SK-N-SH (cell line): ENCODE measurements at regions not wholly inside any gene's neighbourhood (a gene's known extent, or its start where the extent isn't known, plus 50 kb on each side); places are given as distances from the start of the nearest gene placed in this dataset.

Source experiments
- CTCF ChIA-PET: fragments of 300-600, 350-600 bp; formaldehyde crosslinking; extraction: SDS; loops from one replicate; lab custom pipeline; 2021; lab: Yijun Ruan, JAX
- POLR2A ChIA-PET: fragments of 350-600 bp; sonication (Branson Sonifier 250); formaldehyde crosslinking; extraction: SDS; loops from one replicate; lab custom pipeline; 2020; ENCODE audit warnings: antibody characterized with exemption, inconsistent platforms; lab: Yijun Ruan, JAX
- DNase-seq: peaks from one replicate; pipeline ENCODE4 v3.0.0; 2012
- H2AFZ ChIP-seq: fragments of 200-600 bp; sonication (generic); 2 replicates; pipeline ENCODE4 v1.8.1; 2016; ENCODE audit warnings: antibody characterized with exemption, mild to moderate bottlenecking, low read depth
- H3F3A ChIP-seq: fragments of 200-600 bp; sonication (generic); replicated peaks from 2 replicates; pipeline ENCODE3; 2016; ENCODE audit warnings: antibody characterized with exemption, mild to moderate bottlenecking; ENCODE audit not compliant: insufficient read depth
- H3K27ac ChIP-seq, 2 experiments: fragments of 200-500 bp in 1 of 2; fragments of 200-600 bp in 1 of 2; sonication (Bioruptor generic) in 1 of 2; sonication (generic), shearing (Covaris generic) in 1 of 2; 2 replicates each; pipeline versions ENCODE4 v1.5.1 to v1.6.1; 2014 to 2016; ENCODE audit warnings: low read depth in 2 of 2, inconsistent platforms in 1 of 2, low read length in 1 of 2, mild to moderate bottlenecking in 1 of 2, mixed read lengths in 1 of 2
- H3K27me3 ChIP-seq: fragments of 200-600 bp; sonication (generic), shearing (Covaris generic); 2 replicates; pipeline ENCODE4 v1.6.1; 2016; ENCODE audit warnings: mixed run types; ENCODE audit not compliant: insufficient read depth
- H3K36me3 ChIP-seq, 2 experiments: fragments of 200-500 bp in 1 of 2; fragments of 200-600 bp in 1 of 2; sonication (Bioruptor generic) in 1 of 2; sonication (generic) in 1 of 2; replicated peaks in 1 of 2; 2 replicates each; pipeline versions ENCODE3 to v1.5.1; 2014 to 2016; ENCODE audit warnings: low read length in 1 of 2, mild to moderate bottlenecking in 1 of 2; ENCODE audit not compliant: insufficient read depth in 2 of 2, control insufficient read depth in 1 of 2
- H3K4me1 ChIP-seq, 2 experiments: fragments of 200-500 bp in 1 of 2; fragments of 200-600 bp in 1 of 2; sonication (Bioruptor generic) in 1 of 2; sonication (generic), shearing (Covaris generic) in 1 of 2; 2 replicates each; pipeline versions ENCODE4 v1.5.1 to v1.6.1; 2014 to 2016; ENCODE audit warnings: low read depth in 1 of 2, low read length in 1 of 2, mixed run types in 1 of 2; ENCODE audit not compliant: insufficient read depth in 2 of 2, control insufficient read depth in 1 of 2
- H3K4me2 ChIP-seq: fragments of 200-600 bp; sonication (generic), shearing (Covaris generic); 2 replicates; pipeline ENCODE4 v1.6.1; 2017; ENCODE audit warnings: mixed run types
- H3K4me3 ChIP-seq, 2 experiments: fragments of 200-500 bp in 1 of 2; fragments of 200-600 bp in 1 of 2; sonication (Bioruptor generic) in 1 of 2; sonication (generic), shearing (Covaris generic) in 1 of 2; 2 replicates each; pipeline versions ENCODE4 v1.5.1 to v1.8.1; 2014 to 2016; ENCODE audit warnings: low read depth in 2 of 2, inconsistent platforms in 1 of 2, low read length in 1 of 2, mild to moderate bottlenecking in 1 of 2, mixed read lengths in 1 of 2, moderate library complexity in 1 of 2
- H3K79me2 ChIP-seq: fragments of 200-600 bp; sonication (generic); 2 replicates; pipeline ENCODE4 v1.8.1; 2017; ENCODE audit warnings: mild to moderate bottlenecking; ENCODE audit not compliant: insufficient read depth
- H3K9ac ChIP-seq: fragments of 200-600 bp; sonication (generic); 2 replicates; pipeline ENCODE4 v1.6.1; 2017; ENCODE audit warnings: mixed run types
- H3K9me2 ChIP-seq: fragments of 200-600 bp; sonication (generic); 2 replicates; pipeline ENCODE4 v1.6.1; 2017; ENCODE audit warnings: mixed run types
- H3K9me3 ChIP-seq: fragments of 200-600 bp; sonication (generic); 2 replicates; pipeline ENCODE4 v1.6.1; 2017; ENCODE audit warnings: mixed run types, mild to moderate bottlenecking, moderate library complexity
- H4K20me1 ChIP-seq: fragments of 200-600 bp; sonication (generic); 2 replicates; pipeline ENCODE4 v1.6.1; 2017; ENCODE audit warnings: mild to moderate bottlenecking, mixed run types; ENCODE audit not compliant: insufficient read depth
- CTCF ChIP-seq: fragments of 200-600 bp; sonication (generic); IDR thresholded peaks from 2 replicates; pipeline ENCODE4 v1.6.1; 2017; ENCODE audit warnings: antibody characterized with exemption, mild to moderate bottlenecking, moderate library complexity
- FOSL2 ChIP-seq: IDR thresholded peaks from 2 replicates; pipeline ENCODE4 v1.4.0; 2012; ENCODE audit warnings: low read depth, mild to moderate bottlenecking, moderate library complexity, borderline replicate concordance
- FOXM1 ChIP-seq: IDR thresholded peaks from 2 replicates; pipeline ENCODE4 v1.4.0; 2012; ENCODE audit warnings: low read depth, mild to moderate bottlenecking
- GABPA ChIP-seq: IDR thresholded peaks from 2 replicates; pipeline ENCODE4 v1.4.0; 2012; ENCODE audit warnings: low read depth, mild to moderate bottlenecking
- MAX ChIP-seq: IDR thresholded peaks from 2 replicates; pipeline ENCODE4 v1.4.0; 2012; ENCODE audit warnings: low read depth
- MEF2A ChIP-seq: IDR thresholded peaks from 2 replicates; pipeline ENCODE4 v1.4.0; 2012; ENCODE audit warnings: low read depth, borderline replicate concordance
- MXI1 ChIP-seq: IDR thresholded peaks from 2 replicates; pipeline ENCODE4 v1.6.1; 2012; ENCODE audit warnings: mild to moderate bottlenecking, low read depth, low read length, improper control_type of control experiment
- NFIC ChIP-seq: IDR thresholded peaks from 2 replicates; pipeline ENCODE4 v1.4.0; 2012; ENCODE audit warnings: borderline replicate concordance
- NRF1 ChIP-seq: IDR thresholded peaks from 2 replicates; pipeline ENCODE4 v1.6.1; 2012; ENCODE audit warnings: low read depth, mild to moderate bottlenecking, low read length
- PBX3 ChIP-seq: IDR thresholded peaks from 2 replicates; pipeline ENCODE4; 2012
- POLR2AphosphoS5 ChIP-seq: IDR thresholded peaks from 2 replicates; pipeline ENCODE4 v1.6.1; 2012; ENCODE audit warnings: low read depth, low read length
- RCOR1 ChIP-seq: fragments of 150-350 bp; IDR thresholded peaks from 2 replicates; pipeline ENCODE4 v1.6.1; 2017; ENCODE audit warnings: antibody characterized with exemption, low read length
- REST ChIP-seq: IDR thresholded peaks from 2 replicates; pipeline ENCODE4 v1.6.1; 2012; ENCODE audit warnings: mild to moderate bottlenecking, low read depth, low read length, moderate library complexity
- RFX5 ChIP-seq: IDR thresholded peaks from 2 replicates; pipeline ENCODE4 v1.6.1; 2012; ENCODE audit warnings: mild to moderate bottlenecking, improper control_type of control experiment, low read length
- RXRA ChIP-seq: IDR thresholded peaks from 2 replicates; pipeline ENCODE4 v1.4.0; 2012; ENCODE audit warnings: low read depth, mild to moderate bottlenecking, borderline replicate concordance
- TAF1 ChIP-seq: IDR thresholded peaks from 2 replicates; pipeline ENCODE4 v1.6.1; 2012; ENCODE audit warnings: low read depth, mild to moderate bottlenecking, low read length, moderate library complexity, borderline replicate concordance
- TCF12 ChIP-seq: IDR thresholded peaks from 2 replicates; pipeline ENCODE4 v1.4.0; 2012
- USF2 ChIP-seq: fragments of 150-350 bp; IDR thresholded peaks from 2 replicates; pipeline ENCODE4 v1.6.1; 2017; ENCODE audit warnings: antibody characterized with exemption, low read length, low read depth, borderline replicate concordance
- WGBS: methylation state at CpG from one replicate; pipeline ENCODE4 v1.1.6; 2017; ENCODE audit warnings: low lambda C conversion rate; 5-methylcytosine and 5-hydroxymethylcytosine counted together
- TF ChIP-seq, protein P1 (sequence below): fragments of 150-350 bp; IDR thresholded peaks from 2 replicates; pipeline ENCODE4 v1.6.1; 2016; ENCODE audit warnings: mild to moderate bottlenecking, low read depth, low read length

DNA sequence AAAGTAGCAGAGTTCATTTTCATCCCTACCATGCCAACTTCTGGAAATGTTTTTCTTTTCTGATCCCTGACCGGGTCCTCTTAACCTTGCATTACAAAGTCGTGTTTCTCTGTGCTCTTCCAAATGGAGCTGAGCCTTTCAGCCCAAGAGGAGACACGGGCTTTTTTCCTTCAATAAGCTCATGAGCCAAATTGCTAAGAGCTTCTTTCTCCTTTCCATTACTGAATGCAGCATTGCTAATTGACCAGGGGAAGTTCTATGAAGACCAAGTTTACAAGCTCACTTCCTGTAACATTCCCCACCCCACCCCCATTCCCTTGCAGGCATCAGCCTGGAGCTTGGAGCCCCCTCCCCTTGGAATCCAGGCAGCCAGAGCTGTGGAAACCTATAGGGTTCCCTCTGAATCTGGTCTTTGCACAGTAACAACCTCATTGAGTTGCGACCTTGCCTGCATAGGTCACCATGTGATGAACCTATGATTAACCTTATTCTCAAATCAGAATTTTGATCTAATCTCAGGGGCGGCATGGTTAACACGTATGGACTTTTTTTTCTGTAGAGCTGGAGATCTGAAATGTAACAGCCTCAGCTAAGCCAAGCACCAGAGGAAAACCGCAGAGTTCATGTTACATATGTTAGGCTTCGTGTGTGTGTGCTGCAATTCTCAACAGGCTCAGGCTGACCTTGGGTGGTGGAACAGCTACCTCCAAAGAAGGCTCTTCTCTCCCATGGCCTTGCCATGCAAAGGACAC, 395.7 kb upstream of the ZNF462 start:
- Histone ChIP-seq H3K79me2 (no peaks in the 10 kb centered on the region), H3K9me2 (no peaks in the 10 kb centered on the region), H3K27ac (no peak overlapping the region), H3K4me3 (no peak overlapping the region), H3K27me3 (no peaks in the 10 kb centered on the region), H3K9me3 (no peaks in the 10 kb centered on the region), H3F3A (no peaks in the 10 kb centered on the region), H2AFZ (no peak overlapping the region)
- 36% methylated on average over 8 of the region's 8 CpGs for WGBS
- TF ChIP-seq FOXM1 (no peak), NFIC (no peak), MEF2A (no peak), RXRA (no peak), FOSL2 (no peak), NRF1 (no peak), TAF1 (no peak), MXI1 (no peak), RCOR1 (no peak), REST (no peak), TCF12 (no peak)
- TF ChIP-seq, protein P1, sequence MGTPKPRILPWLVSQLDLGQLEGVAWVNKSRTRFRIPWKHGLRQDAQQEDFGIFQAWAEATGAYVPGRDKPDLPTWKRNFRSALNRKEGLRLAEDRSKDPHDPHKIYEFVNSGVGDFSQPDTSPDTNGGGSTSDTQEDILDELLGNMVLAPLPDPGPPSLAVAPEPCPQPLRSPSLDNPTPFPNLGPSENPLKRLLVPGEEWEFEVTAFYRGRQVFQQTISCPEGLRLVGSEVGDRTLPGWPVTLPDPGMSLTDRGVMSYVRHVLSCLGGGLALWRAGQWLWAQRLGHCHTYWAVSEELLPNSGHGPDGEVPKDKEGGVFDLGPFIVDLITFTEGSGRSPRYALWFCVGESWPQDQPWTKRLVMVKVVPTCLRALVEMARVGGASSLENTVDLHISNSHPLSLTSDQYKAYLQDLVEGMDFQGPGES = no peak
- TF ChIP-seq, all 33 proteins: peak for 0
- H4K20me1 ChIP-seq = no peaks in the 10 kb centered on the region
- H3K9ac ChIP-seq = no peak overlapping the region
- no peaks in the 10 kb centered on the region for H3K36me3 ChIP-seq
- ChIA-PET POLR2A (no interaction called here), CTCF (no interaction called here)
- no peak overlapping the region for H3K4me2 ChIP-seq
- H3K4me1 ChIP-seq = no peaks in the 10 kb centered on the region
- DNase-seq = no peak

DNA sequence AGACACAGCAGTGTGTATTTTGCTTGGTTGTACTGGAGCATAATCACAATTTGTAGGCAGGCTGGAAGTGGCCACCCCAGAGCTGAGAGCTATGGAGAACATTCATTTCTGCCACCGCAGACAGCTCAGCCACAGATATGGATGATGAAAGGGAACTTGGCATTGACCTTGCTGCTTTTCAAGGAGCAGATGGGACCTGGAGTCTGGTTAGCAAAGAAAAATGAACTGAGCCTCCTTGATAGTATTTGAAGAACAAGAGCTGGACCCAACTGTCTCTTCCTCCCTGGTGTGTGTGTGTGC, 395.2 kb upstream of the ZNF462 start:
- no peak overlapping the region for H3K9ac ChIP-seq
- H3K27ac ChIP-seq = no peak overlapping the region
- H2AFZ ChIP-seq = no peak overlapping the region
- H3K4me3 ChIP-seq = no peak overlapping the region
- ChIA-PET CTCF (no interaction called here), POLR2A (no interaction called here)
- no peaks in the 10 kb centered on the region for H3K9me2 ChIP-seq
- DNase-seq = no peak
- no peaks in the 10 kb centered on the region for H3F3A ChIP-seq
- H3K27me3 ChIP-seq = no peaks in the 10 kb centered on the region
- 100% methylated on average over 1 of the region's 1 CpG for WGBS
- H3K4me1 ChIP-seq = no peaks in the 10 kb centered on the region
- no peaks in the 10 kb centered on the region for H3K79me2 ChIP-seq
- no peaks in the 10 kb centered on the region for H4K20me1 ChIP-seq
- H3K4me2 ChIP-seq = no peak overlapping the region
- no peaks in the 10 kb centered on the region for H3K36me3 ChIP-seq
- H3K9me3 ChIP-seq = no peaks in the 10 kb centered on the region
- TF ChIP-seq TAF1 (no peak), PBX3 (no peak), TCF12 (no peak), USF2 (no peak), MEF2A (no peak), GABPA (no peak), RCOR1 (no peak), FOSL2 (no peak), MXI1 (no peak), MAX (no peak), NFIC (no peak), CTCF (no peak), RFX5 (no peak), POLR2AphosphoS5 (no peak)
